Thymus (tissue), 11 donors: ENCODE measurements at regions not wholly inside any gene's neighbourhood (a gene's known extent, or its start where the extent isn't known, plus 50 kb on each side); places are given as distances from the start of the nearest gene placed in this dataset.
"Not testable (repeated sequence)": the region's sequence is repeated elsewhere in the genome, so short reads cannot be mapped to it uniquely, and the experiment has no call there.

Source experiments
- DNase-seq, 9 donors: peaks; one replicate each; pipeline ENCODE4 v3.0.0-alpha.2; 2013; ENCODE audit warnings: low spot score in 9 of 9, low read depth in 6 of 9, missing footprints in 1 of 9
- H3K27ac ChIP-seq, 2 donors: one replicate each; pipeline ENCODE4 v1.5.1; 2013; ENCODE audit warnings: control low read depth in 1 of 2, low read depth in 1 of 2, low read length in 1 of 2, mild to moderate bottlenecking in 1 of 2, moderate library complexity in 1 of 2
- H3K27me3 ChIP-seq, 2 donors: one replicate each; pipeline ENCODE4 v1.5.1; 2013; ENCODE audit warnings: low read length in 1 of 2; ENCODE audit not compliant: control insufficient read depth in 2 of 2, insufficient read depth in 1 of 2
- H3K36me3 ChIP-seq, 2 donors: one replicate each; pipeline ENCODE4 v1.5.1; 2013; ENCODE audit warnings: low read length in 1 of 2, mild to moderate bottlenecking in 1 of 2, moderate library complexity in 1 of 2; ENCODE audit not compliant: control insufficient read depth in 2 of 2, insufficient read depth in 2 of 2
- H3K4me1 ChIP-seq, 2 donors: one replicate each; pipeline ENCODE4 v1.5.1; 2013; ENCODE audit warnings: low read length in 2 of 2; ENCODE audit not compliant: control insufficient read depth in 2 of 2, insufficient read depth in 2 of 2
- H3K4me3 ChIP-seq, 2 donors: one replicate each; pipeline ENCODE4 v1.5.1; 2013; ENCODE audit warnings: low read length in 2 of 2, control low read depth in 1 of 2, mild to moderate bottlenecking in 1 of 2
- H3K9me3 ChIP-seq, 2 donors: one replicate each; pipeline ENCODE4 v1.5.1; 2013; ENCODE audit warnings: low read length in 1 of 2, mild to moderate bottlenecking in 1 of 2; ENCODE audit not compliant: control insufficient read depth in 2 of 2, insufficient read depth in 1 of 2
- WGBS: extraction: QIAGEN DNeasy Blood & Tissue Kit; methylation state at CpG from one replicate; pipeline ENCODE4 v1.1.7; 2013; 5-methylcytosine and 5-hydroxymethylcytosine counted together
- donor health status: healthy.

GRCh38 chr9:117938896-117939295 lies 234.7 kb downstream of the TLR4 start:
- no peaks in the 10 kb centered on the region for H3K4me1 ChIP-seq
- no peak overlapping the region for H3K4me3 ChIP-seq
- 93% methylated on average over 4 of the region's 4 CpGs for WGBS
- no peaks in the 10 kb centered on the region for H3K36me3 ChIP-seq
- no peak for DNase-seq
- H3K27ac ChIP-seq: no peak overlapping the region
- no peaks in the 10 kb centered on the region for H3K27me3 ChIP-seq
- H3K9me3 ChIP-seq: no peaks in the 10 kb centered on the region

- DNase-seq, H3K4me1 ChIP-seq, H3K27me3 ChIP-seq, H3K9me3 ChIP-seq, H3K4me3 ChIP-seq, H3K27ac ChIP-seq, H3K36me3 ChIP-seq: not testable (repeated sequence)
- 83% methylated on average over 3 of the region's 3 CpGs for WGBS
Measured at GRCh38 chr9:117944750-117945149, 240.5 kb downstream of the TLR4 start.

- no peak overlapping the region for H3K4me3 ChIP-seq
- H3K4me1 ChIP-seq: no peaks in the 10 kb centered on the region
- 82% methylated on average over 4 of the region's 4 CpGs for WGBS
- no peak for DNase-seq
- no peak overlapping the region for H3K27ac ChIP-seq
- H3K36me3 ChIP-seq: no peaks in the 10 kb centered on the region
- no peaks in the 10 kb centered on the region for H3K27me3 ChIP-seq
- H3K9me3 ChIP-seq: no peaks in the 10 kb centered on the region
Measured at GRCh38 chr9:117945286-117945685, 241.1 kb downstream of the TLR4 start.

GRCh38 chr9:117951127-117951526 lies 246.9 kb downstream of the TLR4 start:
- H3K4me1 ChIP-seq: no peaks in the 10 kb centered on the region
- H3K27ac ChIP-seq: no peak overlapping the region
- DNase-seq: no peak
- H3K9me3 ChIP-seq: no peaks in the 10 kb centered on the region
- no peak overlapping the region for H3K4me3 ChIP-seq
- no peaks in the 10 kb centered on the region for H3K36me3 ChIP-seq
- 93% methylated on average over 7 of the region's 7 CpGs for WGBS
- no peaks in the 10 kb centered on the region for H3K27me3 ChIP-seq

- H3K36me3 ChIP-seq: no peaks in the 10 kb centered on the region
- WGBS: 84% methylated on average over 2 of the region's 2 CpGs
- no peaks in the 10 kb centered on the region for H3K4me1 ChIP-seq
- no peak overlapping the region for H3K27ac ChIP-seq
- H3K9me3 ChIP-seq: no peaks in the 10 kb centered on the region
- H3K4me3 ChIP-seq: no peak overlapping the region
- no peak for DNase-seq
- H3K27me3 ChIP-seq: no peaks in the 10 kb centered on the region
Measured at GRCh38 chr9:117952581-117952980, 248.4 kb downstream of the TLR4 start.

GRCh38 chr9:117957267-117957666 lies 253.1 kb downstream of the TLR4 start:
- H3K27ac ChIP-seq: no peak overlapping the region
- no peaks in the 10 kb centered on the region for H3K4me1 ChIP-seq
- WGBS: 49% methylated on average over 2 of the region's 2 CpGs
- no peaks in the 10 kb centered on the region for H3K36me3 ChIP-seq
- H3K27me3 ChIP-seq: no peaks in the 10 kb centered on the region
- no peaks in the 10 kb centered on the region for H3K9me3 ChIP-seq
- no peak overlapping the region for H3K4me3 ChIP-seq
- no peak for DNase-seq

GRCh38 chr9:117958726-117959125 lies 254.5 kb downstream of the TLR4 start:
- WGBS: 96% methylated on average over 2 of the region's 2 CpGs
- Histone ChIP-seq H3K27me3 (no peaks in the 10 kb centered on the region), H3K4me1 (no peaks in the 10 kb centered on the region), H3K4me3 (no peak overlapping the region), H3K36me3 (no peaks in the 10 kb centered on the region), H3K9me3 (no peaks in the 10 kb centered on the region), H3K27ac (no peak overlapping the region)
- DNase-seq: no peak

- Histone ChIP-seq H3K9me3 (no peaks in the 10 kb centered on the region), H3K27me3 (no peaks in the 10 kb centered on the region), H3K36me3 (no peaks in the 10 kb centered on the region), H3K4me3 (no peak overlapping the region), H3K4me1 (no peaks in the 10 kb centered on the region), H3K27ac (no peak overlapping the region)
- WGBS: 89% methylated on average over 1 of the region's 1 CpG
- DNase-seq: no peak
Measured at GRCh38 chr9:117963493-117964090, 259.4 kb downstream of the TLR4 start.

- no peaks in the 10 kb centered on the region for H3K36me3 ChIP-seq
- 83% methylated on average over 7 of the region's 7 CpGs for WGBS
Measured at GRCh38 chr9:117970276-117971050, 266.3 kb downstream of the TLR4 start.

More at GRCh38 chr9:117970276-117971050, 266.3 kb downstream of the TLR4 start:
- Histone ChIP-seq H3K4me1 (no peaks in the 10 kb centered on the region), H3K27ac (no peak overlapping the region), H3K9me3 (no peaks in the 10 kb centered on the region), H3K27me3 (no peaks in the 10 kb centered on the region), H3K4me3 (no peak overlapping the region)
- DNase-seq: no peak
